ENCODE measurements at regions not wholly inside any gene's neighbourhood (a gene's known extent, or its start where the extent isn't known, plus 50 kb on each side); places are given as distances from the start of the nearest gene placed in this dataset.

GRCh38 chr12:126095748-126096510, 1030.7 kb downstream of the AACS start:
- DNase-seq (ENCODE audit: low read depth), result no peak

DNA sequence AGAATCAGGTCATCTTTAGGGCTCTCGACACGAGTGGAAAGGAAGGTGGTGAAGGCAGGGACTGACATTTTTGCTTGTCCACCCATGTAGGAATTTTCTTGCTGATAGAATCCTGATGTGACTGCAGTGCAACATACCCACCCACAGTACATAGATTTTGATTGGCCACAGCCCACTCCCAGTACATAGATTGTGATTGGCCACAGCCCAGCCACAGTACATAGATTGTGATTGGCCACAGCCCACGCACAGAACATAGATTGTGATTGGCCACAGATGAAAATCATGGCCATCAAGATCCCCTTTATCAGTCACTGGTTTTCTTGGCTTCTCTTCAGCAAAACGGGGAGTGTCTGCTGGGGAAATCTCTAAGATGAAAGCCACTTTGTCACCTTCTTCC, 1041.5 kb downstream of the AACS start:
- DNase-seq (ENCODE audit: low read depth), result no peak

DNA sequence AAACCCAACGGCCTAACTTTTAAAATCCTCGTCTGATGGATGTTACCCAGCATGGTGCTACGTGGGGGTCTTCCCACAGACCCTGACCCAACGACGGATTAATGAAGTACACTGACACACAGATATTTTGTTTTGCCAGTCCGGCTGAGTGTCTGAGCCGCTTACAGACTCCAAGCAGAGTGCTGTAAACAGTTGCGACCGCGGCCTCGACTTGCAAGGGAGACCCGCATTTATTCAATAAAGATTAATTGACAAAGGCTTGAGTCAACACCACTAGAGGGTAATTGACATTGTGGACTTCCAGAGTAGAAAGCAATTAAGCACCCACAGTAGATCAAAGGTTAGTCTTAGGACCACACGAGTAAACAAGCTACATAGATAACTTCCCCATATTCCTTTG, 1042.4 kb downstream of the AACS start:
- DNase-seq (ENCODE audit: low read depth), result no peak

DNA sequence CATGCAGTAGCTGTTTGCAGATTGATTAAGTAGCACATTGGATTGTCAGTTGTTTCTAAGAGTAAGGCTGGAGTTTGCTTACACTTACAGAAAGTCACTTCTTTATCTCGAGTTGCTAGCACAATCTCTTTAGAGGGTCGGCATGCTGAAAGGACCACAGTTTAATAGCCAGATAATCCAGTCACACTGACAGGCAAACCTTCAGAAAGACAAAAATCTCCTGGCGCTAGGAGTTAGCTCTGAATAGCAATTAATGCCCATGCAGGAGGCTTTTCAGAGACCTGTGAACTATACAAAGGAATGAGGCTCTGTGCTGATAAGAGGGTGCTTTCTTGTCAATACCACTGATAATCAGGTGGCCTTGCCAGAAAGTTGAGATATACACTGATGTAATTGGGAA, 1043.0 kb downstream of the AACS start:
- no peak for DNase-seq (ENCODE audit: low read depth)

- DNase-seq (ENCODE audit: low read depth), result no peak
These were observed 1046.9 kb downstream of the AACS start for GRCh38 chr12:126112141-126112540.

GRCh38 chr12:126112849-126113248, 1047.6 kb downstream of the AACS start:
- no peak for DNase-seq (ENCODE audit: low read depth)

DNA sequence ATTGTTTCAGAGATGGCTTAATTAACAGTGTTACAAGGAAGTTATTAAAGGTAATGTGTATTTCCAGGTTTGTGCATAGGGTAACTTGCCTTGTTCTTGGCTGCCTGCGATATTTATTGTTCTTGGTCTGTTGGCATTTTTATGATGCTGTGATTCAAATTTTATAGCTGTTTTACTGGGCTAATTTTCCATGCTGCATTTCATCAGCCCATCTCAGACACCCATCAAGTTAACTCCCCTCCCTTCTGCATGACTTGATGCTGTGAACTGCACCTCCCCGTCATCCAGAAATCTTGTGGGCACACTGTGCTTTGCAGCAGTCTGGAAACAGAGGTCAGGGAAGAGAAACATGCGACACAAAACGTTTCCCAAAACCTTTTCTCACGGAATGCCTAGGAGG, 1049.2 kb downstream of the AACS start:
- DNase-seq (ENCODE audit: low read depth), result no peak

DNA sequence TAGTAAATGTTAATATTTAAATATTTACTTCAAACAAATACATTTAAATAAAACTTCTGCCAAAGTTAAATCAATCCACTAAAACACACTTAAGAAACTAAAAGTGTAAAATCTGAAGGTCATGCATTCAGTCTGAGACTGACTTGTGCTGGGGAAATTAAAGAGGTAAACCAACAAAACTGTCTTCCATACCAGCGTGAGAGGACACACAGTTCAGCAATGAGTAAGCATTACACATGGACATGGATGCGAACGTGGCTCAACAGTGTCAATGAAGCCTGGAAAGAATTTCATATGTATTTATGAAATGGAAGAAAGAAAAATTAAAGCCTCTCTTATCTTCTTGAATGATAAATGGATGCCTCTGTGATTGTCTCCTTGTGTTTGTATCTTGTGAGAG, 1052.3 kb downstream of the AACS start:
- no peak for DNase-seq (ENCODE audit: low read depth)

- no peak for DNase-seq (ENCODE audit: low read depth)
These were observed 1074.1 kb downstream of the AACS start for GRCh38 chr12:126139355-126139754.

- DNase-seq (ENCODE audit: low read depth), result no peak
These were observed 1079.4 kb downstream of the AACS start for GRCh38 chr12:126144603-126145002.

DNA sequence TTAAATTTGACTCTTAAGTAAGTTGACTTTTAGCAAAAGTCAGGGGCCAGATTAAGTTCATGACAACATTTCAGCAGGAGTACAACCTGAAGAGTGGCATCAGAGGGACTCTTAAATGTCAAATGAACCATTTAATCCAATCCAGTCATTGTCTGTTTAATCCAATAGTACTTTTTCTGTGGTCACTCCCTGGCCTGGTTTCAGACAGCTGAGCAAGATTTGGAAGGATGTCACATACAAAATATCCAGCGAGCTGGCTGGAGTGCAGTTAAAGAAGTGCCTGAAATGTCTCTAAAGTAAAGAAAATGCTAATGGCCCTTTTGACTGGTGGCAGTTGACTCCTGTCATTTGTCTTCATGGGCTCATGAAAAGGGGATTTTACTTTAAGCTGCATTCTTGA, 1082.1 kb downstream of the AACS start:
- DNase-seq (ENCODE audit: low read depth), result no peak

- no peak for DNase-seq (ENCODE audit: low read depth)
These were observed 1091.8 kb downstream of the AACS start for GRCh38 chr12:126156806-126157574.

DNA sequence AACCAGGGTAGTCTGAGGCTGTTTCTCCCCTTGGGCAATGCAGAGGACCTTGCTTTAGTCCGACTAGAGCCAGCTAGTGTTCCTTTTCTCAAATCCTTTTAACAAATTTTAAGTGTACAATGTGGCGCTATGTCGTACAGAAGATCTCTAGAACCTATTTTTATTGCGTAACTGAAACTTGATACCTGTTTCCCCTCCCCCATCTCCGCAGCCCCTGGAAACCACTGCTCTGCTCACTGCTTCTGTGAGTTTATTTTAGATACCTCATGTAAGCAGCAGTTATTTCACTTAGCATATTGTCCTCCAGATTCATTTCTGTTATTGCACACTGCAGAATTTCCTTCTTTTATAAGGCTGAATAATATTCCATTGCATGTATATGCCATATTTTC, 1092.3 kb downstream of the AACS start:
- no peak for DNase-seq (ENCODE audit: low read depth)

GRCh38 chr12:126159139-126159538, 1093.9 kb downstream of the AACS start:
- no peak for DNase-seq (ENCODE audit: low read depth)

DNA sequence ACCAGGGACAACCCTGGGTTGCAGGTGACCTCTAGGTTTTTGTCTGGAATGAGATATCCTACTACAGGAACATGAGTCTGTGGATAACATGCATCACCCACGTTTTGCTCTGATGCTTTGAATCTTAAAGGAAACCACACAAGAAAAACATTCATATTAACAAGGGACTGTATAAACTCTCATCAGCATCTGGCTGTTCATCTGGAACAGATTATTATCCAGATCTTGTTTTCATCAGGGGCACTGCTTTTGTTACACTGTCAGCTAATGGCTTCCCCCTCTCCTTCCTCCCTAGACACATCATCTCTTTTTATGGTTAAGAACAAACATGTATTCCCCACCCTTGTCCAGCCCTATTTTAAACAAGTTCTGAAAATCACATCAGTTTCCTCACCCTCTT, 1095.7 kb downstream of the AACS start:
- no peak for DNase-seq (ENCODE audit: low read depth)

DNA sequence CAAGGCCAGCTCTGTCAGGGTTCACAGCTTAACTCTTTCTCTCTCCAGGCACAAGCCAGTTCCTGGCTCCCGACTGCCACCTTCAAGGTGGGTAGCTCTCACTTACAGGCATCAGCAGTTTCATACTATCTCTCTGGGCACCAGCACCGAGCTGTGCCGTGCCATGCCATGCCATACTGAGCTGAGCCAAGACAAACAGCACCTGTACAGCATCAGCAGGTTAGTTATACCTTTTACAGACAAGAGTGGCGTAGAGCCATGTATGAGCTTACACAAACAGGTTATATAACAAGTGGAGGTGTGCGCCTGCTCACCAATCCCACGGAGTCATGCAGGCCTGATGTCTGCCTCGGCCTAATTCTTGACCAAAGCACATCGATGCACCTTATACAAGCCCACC, 1098.7 kb downstream of the AACS start:
- no peak for DNase-seq (ENCODE audit: low read depth)

DNA sequence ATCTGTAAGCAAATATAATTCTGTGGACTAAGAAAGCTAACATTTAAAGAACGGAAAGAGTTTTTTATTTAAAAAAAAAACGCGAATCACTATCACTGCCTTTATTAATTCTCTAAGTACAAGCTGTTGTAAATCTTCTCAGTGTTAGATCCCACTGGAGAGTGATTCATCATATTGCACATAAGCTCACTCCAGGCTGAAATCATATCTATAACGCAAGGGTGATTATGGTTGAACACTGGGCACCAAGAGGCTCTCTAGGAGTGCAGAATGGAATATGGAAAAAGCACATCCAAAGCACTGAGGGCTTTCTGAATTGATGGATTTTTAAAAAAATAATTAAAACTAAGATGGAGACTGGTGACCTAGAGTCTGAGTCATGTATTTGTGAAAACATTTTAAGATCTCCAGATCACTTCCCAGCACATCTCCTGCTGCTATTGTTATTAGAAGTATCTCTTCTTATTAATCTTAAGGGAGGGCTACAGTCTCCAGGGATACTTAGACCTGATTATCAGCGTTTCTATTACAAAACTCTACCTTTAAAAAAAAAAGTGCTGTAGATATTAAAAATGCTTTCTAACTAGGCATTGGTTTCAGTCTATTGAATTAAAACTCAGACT, 1106.8 kb downstream of the AACS start:
- DNase-seq (ENCODE audit: low read depth), result no peak

DNA sequence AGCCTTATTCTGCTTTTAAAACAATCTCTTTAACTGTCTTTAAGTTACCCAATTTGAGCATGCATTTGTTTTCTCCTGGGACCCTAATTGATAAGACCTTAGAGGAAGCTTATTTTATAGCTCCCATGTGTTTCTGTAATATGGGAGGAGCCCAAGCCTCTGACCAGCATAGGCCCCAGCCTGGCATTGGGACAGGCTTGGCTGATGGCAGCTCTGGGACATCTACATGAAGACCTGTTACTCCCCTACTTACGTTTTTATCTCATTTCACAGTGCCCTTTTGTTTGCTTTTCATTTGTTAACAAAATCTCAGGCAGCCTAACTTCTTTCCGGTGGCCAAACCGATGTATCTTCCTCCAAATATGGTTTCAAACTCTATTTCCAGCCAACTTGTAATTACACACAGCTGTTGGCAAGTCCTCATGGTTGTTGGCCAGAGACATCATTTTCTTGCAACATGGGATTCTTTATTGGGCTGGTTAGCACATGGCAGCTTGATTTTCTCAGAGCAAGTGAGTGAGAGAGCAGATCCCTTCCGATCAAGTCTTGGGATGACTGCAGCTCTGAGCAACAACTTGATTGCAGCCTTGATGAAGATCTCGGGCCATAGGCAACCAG, 1117.5 kb downstream of the AACS start:
- DNase-seq (ENCODE audit: low read depth), result no peak

GRCh38 chr12:126185025-126185424, 1119.8 kb downstream of the AACS start:
- DNase-seq (ENCODE audit: low read depth), result no peak

DNA sequence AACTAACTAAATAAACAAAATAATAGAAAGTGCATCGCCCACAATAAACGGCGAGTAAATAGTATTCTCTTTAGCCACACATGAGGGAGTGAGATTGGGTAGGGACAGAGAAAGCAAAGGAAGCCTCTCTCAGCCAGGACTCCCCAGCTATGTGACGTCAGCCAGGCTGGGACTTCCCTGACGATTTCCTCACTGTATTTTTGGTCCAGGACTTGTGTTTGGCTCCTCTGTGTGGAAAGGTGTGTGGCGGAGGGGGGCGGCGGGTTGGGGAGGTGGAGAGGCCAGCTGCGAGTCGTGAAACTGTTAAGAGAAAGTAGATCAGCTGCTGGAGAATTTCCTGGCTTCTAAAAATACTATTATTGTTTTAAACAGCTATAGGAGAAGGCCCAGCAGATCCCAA, 1124.6 kb downstream of the AACS start:
- no peak for DNase-seq (ENCODE audit: low read depth)

DNA sequence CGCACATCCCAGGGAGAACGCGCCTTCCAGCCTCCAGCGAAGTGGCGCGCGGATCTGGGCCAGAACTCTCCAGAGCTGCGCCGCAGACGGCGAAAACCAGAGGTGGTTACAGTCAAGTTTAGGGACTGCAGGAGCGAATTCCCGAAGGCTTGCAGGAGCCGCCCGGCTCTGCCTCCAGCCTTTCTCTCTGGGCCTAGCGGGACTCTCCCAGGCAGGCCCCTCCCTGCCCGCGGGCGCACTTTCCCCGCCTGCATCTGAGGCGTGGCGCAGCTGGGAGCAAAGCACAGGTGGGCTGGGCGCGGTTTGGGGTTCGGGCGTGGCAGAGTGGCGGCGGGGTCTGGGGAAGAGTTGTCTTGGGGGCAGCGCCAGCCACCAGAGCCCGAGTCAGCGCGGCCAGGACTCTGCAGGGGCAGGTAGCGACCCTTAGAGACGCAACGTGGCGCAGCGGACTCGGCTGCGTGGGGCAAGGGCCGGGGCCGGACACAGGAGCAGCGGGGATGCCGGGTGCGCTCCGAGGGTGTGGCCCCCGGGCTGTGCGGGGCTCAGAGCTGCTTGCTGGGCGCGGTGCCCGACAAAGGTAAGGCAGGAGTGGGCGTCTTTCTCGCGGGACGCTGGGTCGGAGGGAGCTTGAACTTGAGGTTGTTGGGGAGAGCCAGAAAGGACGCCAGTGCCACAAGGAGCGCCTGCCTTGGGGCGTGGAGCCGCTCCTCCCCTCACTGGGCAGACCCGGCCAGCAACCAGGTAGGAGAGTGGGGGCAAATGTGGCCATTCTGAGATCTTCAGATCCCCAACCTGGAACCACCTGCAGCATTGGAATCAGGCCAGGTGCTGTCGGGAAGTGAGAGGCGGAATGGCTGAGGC, 1126.0 kb downstream of the AACS start:
- no peak for DNase-seq (ENCODE audit: low read depth)

GRCh38 chr12:126191949-126192348, 1126.7 kb downstream of the AACS start:
- DNase-seq (ENCODE audit: low read depth), result no peak
